ENCODE measurements at regions not wholly inside any gene's neighbourhood (a gene's known extent, or its start where the extent isn't known, plus 50 kb on each side); places are given as distances from the start of the nearest gene placed in this dataset.

GRCh38 chr1:55315552-55315951 lies 100.4 kb upstream of the USP24 start:
- no peak for TF ChIP-seq CTCF (conservative IDR thresholded peaks at IDR 0.05; ENCODE audit: low read length)
- TF ChIP-seq EZH2phosphoT487 (IDR thresholded peaks at IDR 0.05; ENCODE audit: borderline replicate concordance, low read depth, low read length), result no peak
